HEK293 (cell line): ENCODE measurements at regions not wholly inside any gene's neighbourhood (a gene's known extent, or its start where the extent isn't known, plus 50 kb on each side); places are given as distances from the start of the nearest gene placed in this dataset.
A peak's percentile ranks its signal among the peaks of the same experiment; 100 is the strongest.

Experiments
- CTCF ChIA-PET: fragments of 350-600 bp; formaldehyde crosslinking; extraction: SDS; loops from one replicate; lab custom pipeline; 2021; ENCODE audit warnings: antibody characterized with exemption; lab: Yijun Ruan, JAX
- POLR2A ChIA-PET: fragments of 300-600 bp; formaldehyde crosslinking; extraction: SDS; loops from one replicate; lab custom pipeline; 2020; ENCODE audit warnings: antibody characterized with exemption, inconsistent platforms; lab: Yijun Ruan, JAX
- H3K27ac ChIP-seq: fragments of 200-500 bp; sonication (Bioruptor generic); 2 replicates; pipeline ENCODE4 v1.5.1; 2014; ENCODE audit warnings: low read depth, low read length, control low read depth, inconsistent platforms; ENCODE audit errors: extremely low read depth
- H3K36me3 ChIP-seq, 2 experiments: fragments of 200-500 bp in 1 of 2; sonication (Bioruptor generic) in 1 of 2; 1 replicate in 1 of 2; 2 replicates in 1 of 2; pipeline ENCODE4 v1.5.1; 2014 to 2017; ENCODE audit warnings: inconsistent platforms in 2 of 2, low read length in 2 of 2; ENCODE audit not compliant: control insufficient read depth in 2 of 2, insufficient read depth in 1 of 2
- H3K4me1 ChIP-seq: fragments of 200-500 bp; sonication (Bioruptor generic); 2 replicates; pipeline ENCODE4 v1.5.1; 2014; ENCODE audit warnings: mild to moderate bottlenecking, low read length, inconsistent platforms; ENCODE audit not compliant: control insufficient read depth, insufficient read depth
- H3K4me3 ChIP-seq: 2 replicates; pipeline ENCODE4 v1.5.1; 2011; ENCODE audit warnings: low read depth, mild to moderate bottlenecking, control low read depth, low read length, moderate library complexity
- H3K9me3 ChIP-seq: fragments of 200-500 bp; sonication (Bioruptor generic); 2 replicates; pipeline ENCODE4 v1.5.1; 2014; ENCODE audit warnings: low read depth, low read length, inconsistent platforms; ENCODE audit not compliant: control insufficient read depth, insufficient read depth
- HOXA7 ChIP-seq: sonication (generic); formaldehyde crosslinking; IDR thresholded peaks from 2 replicates; pipeline ENCODE4 v1.8.1; 2022; ENCODE audit warnings: missing genetic modification reagents, borderline replicate concordance
- KLF16 ChIP-seq: fragments of 450-650 bp; formaldehyde crosslinking; IDR thresholded peaks from 2 replicates; pipeline ENCODE4 v1.5.1; 2017; ENCODE audit warnings: missing biosample characterization, missing genetic modification characterization
- MZF1 ChIP-seq: fragments of 450-650 bp; formaldehyde crosslinking; IDR thresholded peaks from 2 replicates; pipeline ENCODE4 v1.5.1; 2017; ENCODE audit warnings: missing biosample characterization, missing genetic modification characterization, borderline replicate concordance
- RBAK ChIP-seq: fragments of 450-650 bp; formaldehyde crosslinking; IDR thresholded peaks from 2 replicates; pipeline ENCODE4 v1.5.1; 2016; ENCODE audit warnings: missing biosample characterization, missing genetic modification characterization
- TRIM28 ChIP-seq: IDR thresholded peaks from 2 replicates; pipeline ENCODE4 v1.6.1; 2011; ENCODE audit warnings: low read length, control low read depth, borderline replicate concordance
- ZBTB1 ChIP-seq: fragments of 450-650 bp; formaldehyde crosslinking; IDR thresholded peaks from 2 replicates; pipeline ENCODE4 v1.5.1; 2016; ENCODE audit warnings: missing biosample characterization, missing genetic modification characterization
- ZBTB10 ChIP-seq: fragments of 450-650 bp; formaldehyde crosslinking; IDR thresholded peaks from 2 replicates; pipeline ENCODE4 v1.5.1; 2016; ENCODE audit warnings: missing biosample characterization, missing genetic modification characterization
- ZBTB17 ChIP-seq: fragments of 450-650 bp; formaldehyde crosslinking; IDR thresholded peaks from 2 replicates; pipeline ENCODE4 v1.5.1; 2016; ENCODE audit warnings: missing biosample characterization, missing genetic modification characterization
- ZBTB49 ChIP-seq: fragments of 450-650 bp; formaldehyde crosslinking; IDR thresholded peaks from 2 replicates; pipeline ENCODE4 v1.5.1; 2016; ENCODE audit warnings: missing biosample characterization, missing genetic modification characterization, low read depth
- ZIC2 ChIP-seq: fragments of 450-650 bp; formaldehyde crosslinking; IDR thresholded peaks from 2 replicates; pipeline ENCODE4 v1.5.1; 2016; ENCODE audit warnings: missing biosample characterization, missing genetic modification characterization
- ZNF121 ChIP-seq: fragments of 450-650 bp; formaldehyde crosslinking; IDR thresholded peaks from 2 replicates; pipeline ENCODE4 v1.5.1; 2016; ENCODE audit warnings: missing biosample characterization, missing genetic modification characterization
- ZNF16 ChIP-seq: fragments of 450-650 bp; formaldehyde crosslinking; IDR thresholded peaks from 2 replicates; pipeline ENCODE4 v1.5.1; 2016; ENCODE audit warnings: low read depth, missing biosample characterization, missing genetic modification characterization
- ZNF239 ChIP-seq: fragments of 450-650 bp; formaldehyde crosslinking; IDR thresholded peaks from 2 replicates; pipeline ENCODE4 v1.5.1; 2016; ENCODE audit warnings: missing biosample characterization, missing genetic modification characterization
- ZNF24 ChIP-seq: fragments of 450-650 bp; formaldehyde crosslinking; IDR thresholded peaks from 2 replicates; pipeline ENCODE4 v1.5.1; 2016; ENCODE audit warnings: missing biosample characterization, missing genetic modification characterization
- ZNF302 ChIP-seq: fragments of 450-650 bp; formaldehyde crosslinking; IDR thresholded peaks from 2 replicates; pipeline ENCODE4 v1.5.1; 2016; ENCODE audit warnings: missing biosample characterization, missing genetic modification characterization, low read depth
- ZNF341 ChIP-seq: fragments of 450-650 bp; formaldehyde crosslinking; IDR thresholded peaks from 2 replicates; pipeline ENCODE4; 2016; ENCODE audit warnings: low read depth, missing biosample characterization, missing genetic modification characterization
- ZNF366 ChIP-seq: fragments of 450-650 bp; formaldehyde crosslinking; conservative IDR thresholded peaks from 2 replicates; pipeline ENCODE4 v1.5.1; 2016; ENCODE audit warnings: missing biosample characterization, missing genetic modification characterization
- ZNF473 ChIP-seq: fragments of 450-650 bp; formaldehyde crosslinking; IDR thresholded peaks from 2 replicates; pipeline ENCODE4 v1.5.1; 2017; ENCODE audit warnings: missing biosample characterization, missing genetic modification characterization
- ZNF513 ChIP-seq: fragments of 450-650 bp; IDR thresholded peaks from 2 replicates; pipeline ENCODE4 v1.5.1; 2018; ENCODE audit warnings: missing biosample characterization, missing genetic modification characterization
- ZNF544 ChIP-seq: fragments of 450-650 bp; formaldehyde crosslinking; IDR thresholded peaks from 2 replicates; pipeline ENCODE4 v1.5.0; 2017; ENCODE audit warnings: missing biosample characterization, missing genetic modification characterization
- ZNF560 ChIP-seq: fragments of 450-650 bp; formaldehyde crosslinking; IDR thresholded peaks from 2 replicates; pipeline ENCODE4 v1.5.1; 2017; ENCODE audit warnings: missing biosample characterization, missing genetic modification characterization, borderline replicate concordance
- ZNF626 ChIP-seq: fragments of 450-650 bp; sonication (Bioruptor Pico); formaldehyde crosslinking; IDR thresholded peaks from 2 replicates; pipeline ENCODE4 v1.5.1; 2018; ENCODE audit warnings: missing biosample characterization, missing genetic modification characterization, inconsistent platforms
- ZNF629 ChIP-seq: fragments of 450-650 bp; formaldehyde crosslinking; IDR thresholded peaks from 2 replicates; pipeline ENCODE4 v1.5.1; 2017; ENCODE audit warnings: missing biosample characterization, missing genetic modification characterization
- ZNF707 ChIP-seq: fragments of 450-650 bp; formaldehyde crosslinking; IDR thresholded peaks from 2 replicates; pipeline ENCODE4 v1.5.1; 2016; ENCODE audit warnings: missing biosample characterization, missing genetic modification characterization
- ZNF747 ChIP-seq: fragments of 450-650 bp; formaldehyde crosslinking; IDR thresholded peaks from 2 replicates; pipeline ENCODE4 v1.5.1; 2016; ENCODE audit warnings: missing biosample characterization, missing genetic modification characterization
- ZXDB ChIP-seq: fragments of 450-650 bp; formaldehyde crosslinking; IDR thresholded peaks from 2 replicates; pipeline ENCODE4 v1.5.1; 2016; ENCODE audit warnings: missing biosample characterization, missing genetic modification characterization

- H3K36me3 ChIP-seq, result peaks cover 0 to 26% of the 10 kb centered on the region in 2 experiments; a peak in 2 of 3 replicates
- ChIA-PET POLR2A (no interaction called here), CTCF (interaction anchor here (1.2 kb wide), 1 partner anchor 22 kb away, joined by 4 read pairs; no protein-coding TSS in a partner anchor)
- H3K27ac ChIP-seq, result no peak overlapping the region
- TF ChIP-seq ZNF341, result no peak
- TF ChIP-seq ZNF239 (tag by site-specific recombination), result no peak
- TF ChIP-seq ZIC2, result peak; percentile 65
- TF ChIP-seq MZF1 (tag by site-specific recombination), result no peak
- no peak overlapping the region for H3K4me3 ChIP-seq
- H3K4me1 ChIP-seq, result no peaks in the 10 kb centered on the region
- H3K9me3 ChIP-seq, result no peaks in the 10 kb centered on the region
These were observed 121.7 kb downstream of the MIAT start for GRCh38 chr22:26779108-26779507.

- no peaks in the 10 kb centered on the region for H3K4me1 ChIP-seq
- H3K4me3 ChIP-seq, result no peak overlapping the region
- no peaks in the 10 kb centered on the region for H3K9me3 ChIP-seq
- TF ChIP-seq ZBTB10, result no peak
- TF ChIP-seq RBAK (tag by site-specific recombination), result peak; percentile 91
- ChIA-PET POLR2A (no interaction called here), CTCF (interaction anchor here (1.2 kb wide), 1 partner anchor 23 kb away, joined by 4 read pairs; no protein-coding TSS in a partner anchor)
- no peak overlapping the region for H3K27ac ChIP-seq
- H3K36me3 ChIP-seq, result peaks cover 0 to 26% of the 10 kb centered on the region in 2 experiments; a peak in 2 of 3 replicates
These were observed 122.5 kb downstream of the MIAT start for GRCh38 chr22:26779929-26780328.

- Histone ChIP-seq H3K4me1 (no peaks in the 10 kb centered on the region), H3K36me3 (peaks cover 0 to 26% of the 10 kb centered on the region in 2 experiments; a peak in 2 of 3 replicates), H3K4me3 (no peak overlapping the region), H3K9me3 (no peaks in the 10 kb centered on the region), H3K27ac (no peak overlapping the region)
- ChIA-PET CTCF (no interaction called here), POLR2A (no interaction called here)
- TF ChIP-seq ZNF544 (tag by site-specific recombination) (no peak), TRIM28 (no peak), ZNF513 (tag by site-specific recombination) (no peak), KLF16 (tag by site-specific recombination) (no peak), HOXA7 (CRISPR knock-in tag) (no peak), ZBTB17 (tag by site-specific recombination) (no peak), ZNF747 (tag by site-specific recombination) (no peak), ZNF366 (tag by site-specific recombination) (no peak), ZNF24 (tag by site-specific recombination) (no peak), ZBTB49 (tag by site-specific recombination) (no peak), ZNF707 (no peak), ZNF560 (tag by site-specific recombination) (no peak), ZNF121 (tag by site-specific recombination) (no peak), ZNF16 (tag by site-specific recombination) (no peak), ZBTB1 (no peak), ZNF629 (tag by site-specific recombination) (no peak), ZNF626 (tag by site-specific recombination) (no peak), ZXDB (tag by site-specific recombination) (no peak), ZNF473 (no peak), ZNF302 (tag by site-specific recombination) (no peak)
These were observed 123.1 kb downstream of the MIAT start for GRCh38 chr22:26780521-26780920.
